ENCODE measurements at regions not wholly inside any gene's neighbourhood (a gene's known extent, or its start where the extent isn't known, plus 50 kb on each side); places are given as distances from the start of the nearest gene placed in this dataset.

- Histone ChIP-seq H3K36me3 (ENCODE audit: insufficient read depth in 1 of 2, low read depth in 1 of 2) (no peaks in the 10 kb centered on the region), H3K4me3 (no peak overlapping the region), H3K9me3 (no peaks in the 10 kb centered on the region), H3K27me3 (ENCODE audit: insufficient read depth in 3 of 3, low read length in 2 of 3) (no peaks in the 10 kb centered on the region), H3K4me1 (no peaks in the 10 kb centered on the region), H3K27ac (no peak overlapping the region)
- TF ChIP-seq, protein P1, sequence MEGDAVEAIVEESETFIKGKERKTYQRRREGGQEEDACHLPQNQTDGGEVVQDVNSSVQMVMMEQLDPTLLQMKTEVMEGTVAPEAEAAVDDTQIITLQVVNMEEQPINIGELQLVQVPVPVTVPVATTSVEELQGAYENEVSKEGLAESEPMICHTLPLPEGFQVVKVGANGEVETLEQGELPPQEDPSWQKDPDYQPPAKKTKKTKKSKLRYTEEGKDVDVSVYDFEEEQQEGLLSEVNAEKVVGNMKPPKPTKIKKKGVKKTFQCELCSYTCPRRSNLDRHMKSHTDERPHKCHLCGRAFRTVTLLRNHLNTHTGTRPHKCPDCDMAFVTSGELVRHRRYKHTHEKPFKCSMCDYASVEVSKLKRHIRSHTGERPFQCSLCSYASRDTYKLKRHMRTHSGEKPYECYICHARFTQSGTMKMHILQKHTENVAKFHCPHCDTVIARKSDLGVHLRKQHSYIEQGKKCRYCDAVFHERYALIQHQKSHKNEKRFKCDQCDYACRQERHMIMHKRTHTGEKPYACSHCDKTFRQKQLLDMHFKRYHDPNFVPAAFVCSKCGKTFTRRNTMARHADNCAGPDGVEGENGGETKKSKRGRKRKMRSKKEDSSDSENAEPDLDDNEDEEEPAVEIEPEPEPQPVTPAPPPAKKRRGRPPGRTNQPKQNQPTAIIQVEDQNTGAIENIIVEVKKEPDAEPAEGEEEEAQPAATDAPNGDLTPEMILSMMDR (IDR thresholded peaks at IDR 0.05) = no peak
- 45 to 46% (median 46%) methylated on average over 3 of the region's 3 CpGs for WGBS, 3 donors
- ATAC-seq (no peak), DNase-seq (no peak)
- intact Hi-C loops (cut with DNase I) = no loop called here
These were observed 552.1 kb downstream of the SPOCK3 start for GRCh38 chr4:166682200-166682599.

All from psoas muscle (tissue), 7 donors.